Activated CD4-positive, alpha-beta memory T cell treated with anti-CD3 and anti-CD28 coated beads for 36 hours (primary cell): ENCODE measurements at regions not wholly inside any gene's neighbourhood (a gene's known extent, or its start where the extent isn't known, plus 50 kb on each side); places are given as distances from the start of the nearest gene placed in this dataset.

Source experiments
- CTCF ChIA-PET: fragments of 350-600 bp; sonication (Branson Sonifier 250); formaldehyde crosslinking; loops from one replicate; lab custom pipeline; 2021; ENCODE audit warnings: antibody characterized with exemption, inconsistent platforms; lab: Charles Lee
- POLR2A ChIA-PET: fragments of 350-600 bp; sonication (Branson Sonifier 250); formaldehyde crosslinking; loops from one replicate; lab custom pipeline; 2021; ENCODE audit warnings: antibody characterized with exemption; lab: Charles Lee
- DNase-seq: peaks from one replicate; pipeline ENCODE4 v3.0.0-alpha.2; 2020
- H3K27ac Mint-ChIP-seq: one replicate; pipeline ENCODE4 v1.8.0; 2021; ENCODE audit warnings: mixed read lengths
- H3K27me3 Mint-ChIP-seq: one replicate; pipeline ENCODE4 v1.8.0; 2021; ENCODE audit warnings: mixed read lengths
- H3K36me3 Mint-ChIP-seq: one replicate; pipeline ENCODE4 v1.8.0; 2021; ENCODE audit warnings: mixed read lengths
- H3K4me1 Mint-ChIP-seq: one replicate; pipeline ENCODE4 v1.8.0; 2021; ENCODE audit warnings: low read depth, mixed read lengths
- H3K4me3 Mint-ChIP-seq: one replicate; pipeline ENCODE4 v1.8.0; 2021; ENCODE audit warnings: mild to moderate bottlenecking, mixed read lengths
- H3K9me3 Mint-ChIP-seq: one replicate; pipeline ENCODE4 v1.8.0; 2021; ENCODE audit warnings: mixed read lengths
- intact Hi-C: fragments of 100-400 bp; cut with micrococcal nuclease; formaldehyde crosslinking; loops from one replicate; pipeline ENCODE4 v1.15.1; 2023

GRCh38 chr18:28972333-28972907, 795.5 kb upstream of the CDH2 start:
- Mint-ChIP-seq H3K9me3 (peaks cover 38% of the 10 kb centered on the region), H3K36me3 (no peaks in the 10 kb centered on the region), H3K27me3 (no peaks in the 10 kb centered on the region), H3K4me1 (no peaks in the 10 kb centered on the region), H3K4me3 (no peak overlapping the region), H3K27ac (no peak overlapping the region)
- CTCF ChIA-PET, result no interaction called here
- intact Hi-C loops, result no loop called here
- DNase-seq, result no peak
- POLR2A ChIA-PET, result no interaction called here

DNA sequence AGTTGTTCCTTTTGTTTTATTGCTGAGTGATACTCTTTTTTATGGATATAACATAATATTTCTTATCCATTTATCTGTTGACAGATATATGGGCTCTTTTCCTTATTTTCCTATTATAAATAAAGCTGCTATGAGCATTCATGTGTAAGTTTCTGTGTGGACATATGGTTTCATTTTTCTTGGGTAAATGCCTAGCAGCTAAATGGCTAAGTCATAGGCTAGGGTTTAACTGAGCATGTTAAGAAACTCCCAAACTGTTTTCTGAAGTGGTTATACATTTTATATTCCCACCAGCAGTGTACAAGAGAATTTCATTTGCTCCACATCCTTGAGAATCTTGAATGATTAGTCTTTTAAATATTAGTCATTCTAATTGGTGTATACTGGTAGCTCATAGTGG, 786.6 kb upstream of the CDH2 start:
- intact Hi-C loops, result no loop called here
- no peaks in the 10 kb centered on the region for H3K27me3 Mint-ChIP-seq
- no peaks in the 10 kb centered on the region for H3K4me1 Mint-ChIP-seq

GRCh38 chr18:28961669-28962228, 784.8 kb upstream of the CDH2 start:
- peaks cover 14% of the 10 kb centered on the region for H3K9me3 Mint-ChIP-seq
- no peak for DNase-seq
- POLR2A ChIA-PET, result no interaction called here
- no peak overlapping the region for H3K27ac Mint-ChIP-seq
- no peaks in the 10 kb centered on the region for H3K27me3 Mint-ChIP-seq
- H3K36me3 Mint-ChIP-seq, result no peaks in the 10 kb centered on the region
- CTCF ChIA-PET, result interaction anchor here (1.2 kb wide), 1 partner anchor 122 kb away, joined by 3 read pairs; no protein-coding TSS in a partner anchor
- H3K4me1 Mint-ChIP-seq, result no peaks in the 10 kb centered on the region
- no peak overlapping the region for H3K4me3 Mint-ChIP-seq
- intact Hi-C loops, result no loop called here

More for the DNA sequence above, 786.6 kb upstream of the CDH2 start:
- POLR2A ChIA-PET, result no interaction called here
- DNase-seq, result no peak
- Mint-ChIP-seq H3K36me3 (no peaks in the 10 kb centered on the region), H3K4me3 (no peak overlapping the region), H3K9me3 (peaks cover 16% of the 10 kb centered on the region), H3K27ac (no peak overlapping the region)
- CTCF ChIA-PET, result no interaction called here

- CTCF ChIA-PET, result no interaction called here
- intact Hi-C loops, result no loop called here
- no peaks in the 10 kb centered on the region for H3K27me3 Mint-ChIP-seq
- H3K27ac Mint-ChIP-seq, result no peak overlapping the region
- no peak for DNase-seq
- no peak overlapping the region for H3K4me3 Mint-ChIP-seq
- POLR2A ChIA-PET, result no interaction called here
- H3K36me3 Mint-ChIP-seq, result no peaks in the 10 kb centered on the region
- no peaks in the 10 kb centered on the region for H3K4me1 Mint-ChIP-seq
- peaks cover 21% of the 10 kb centered on the region for H3K9me3 Mint-ChIP-seq
These were observed 783.2 kb upstream of the CDH2 start for GRCh38 chr18:28960146-28960545.

DNA sequence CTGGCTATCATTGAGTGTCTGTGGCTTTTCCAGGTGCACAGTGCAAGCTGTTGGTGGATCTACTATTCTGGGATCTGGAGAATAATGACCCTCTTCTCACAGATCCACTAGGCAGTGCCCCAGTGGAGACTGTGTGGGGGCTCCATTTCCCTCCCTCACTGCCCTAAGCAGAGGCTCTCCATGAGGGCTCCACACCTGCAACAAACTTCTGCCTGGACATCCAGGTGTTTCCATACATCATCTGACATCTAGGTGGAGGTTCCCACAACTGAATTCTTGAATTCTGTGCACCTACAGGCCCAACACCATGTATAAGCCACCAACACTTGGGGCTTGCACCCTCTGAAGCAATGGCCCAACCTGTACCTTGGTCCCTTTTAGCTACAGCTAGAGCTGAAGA, 775.4 kb upstream of the CDH2 start:
- no peak overlapping the region for H3K27ac Mint-ChIP-seq
- ChIA-PET POLR2A (no interaction called here), CTCF (no interaction called here)
- no peak for DNase-seq
- no peak overlapping the region for H3K4me3 Mint-ChIP-seq
- peaks cover 48% of the 10 kb centered on the region for H3K9me3 Mint-ChIP-seq
- no peaks in the 10 kb centered on the region for H3K27me3 Mint-ChIP-seq
- intact Hi-C loops, result no loop called here
- H3K36me3 Mint-ChIP-seq, result no peaks in the 10 kb centered on the region
- H3K4me1 Mint-ChIP-seq, result no peaks in the 10 kb centered on the region

GRCh38 chr18:28947900-28948299, 771.0 kb upstream of the CDH2 start:
- Mint-ChIP-seq H3K27me3 (no peaks in the 10 kb centered on the region), H3K4me1 (no peaks in the 10 kb centered on the region), H3K9me3 (peaks cover 38% of the 10 kb centered on the region), H3K27ac (no peak overlapping the region), H3K4me3 (no peak overlapping the region), H3K36me3 (no peaks in the 10 kb centered on the region)
- no peak for DNase-seq
- ChIA-PET POLR2A (no interaction called here), CTCF (no interaction called here)
- intact Hi-C loops, result no loop called here

DNA sequence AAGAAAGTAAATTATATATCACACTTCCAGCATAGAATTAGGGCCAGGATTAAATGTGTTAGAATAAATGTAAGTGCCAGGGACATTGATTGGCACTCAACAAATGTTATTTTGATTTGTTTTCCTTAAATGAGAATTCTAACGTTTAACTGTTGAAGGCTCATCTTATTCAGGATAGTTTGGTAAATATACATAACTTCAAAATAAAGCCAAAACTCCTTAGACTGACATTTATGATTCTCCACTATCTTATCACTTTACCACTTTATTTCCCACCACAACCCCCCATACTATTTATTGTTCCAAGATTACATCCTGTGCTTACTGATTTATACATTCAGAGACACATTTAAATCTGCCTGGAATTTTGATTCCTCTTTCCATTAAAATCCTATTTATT, 769.5 kb upstream of the CDH2 start:
- DNase-seq, result no peak
- H3K36me3 Mint-ChIP-seq, result no peaks in the 10 kb centered on the region
- H3K27me3 Mint-ChIP-seq, result no peaks in the 10 kb centered on the region
- no peak overlapping the region for H3K27ac Mint-ChIP-seq
- CTCF ChIA-PET, result no interaction called here
- POLR2A ChIA-PET, result no interaction called here
- intact Hi-C loops, result no loop called here
- no peaks in the 10 kb centered on the region for H3K4me1 Mint-ChIP-seq
- H3K9me3 Mint-ChIP-seq, result peaks cover 29% of the 10 kb centered on the region
- no peak overlapping the region for H3K4me3 Mint-ChIP-seq

DNA sequence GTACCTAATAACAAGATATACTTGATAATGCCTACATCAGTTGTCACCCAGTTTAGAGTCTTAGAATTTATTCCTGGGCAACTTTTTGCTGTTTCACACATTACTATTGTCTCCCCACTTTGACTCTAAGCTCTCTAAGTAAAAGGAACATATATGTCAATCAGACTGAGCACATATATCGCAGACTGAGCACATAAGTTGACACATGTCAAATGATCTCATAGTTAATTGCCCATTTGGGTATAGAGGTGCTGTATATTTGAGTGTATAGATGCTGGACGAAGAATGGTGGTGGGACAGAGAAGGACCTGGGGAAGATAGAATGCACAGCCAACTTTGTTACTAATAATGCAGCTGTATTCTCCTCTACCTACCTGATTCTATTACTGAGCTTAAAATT, 746.0 kb upstream of the CDH2 start:
- H3K27me3 Mint-ChIP-seq, result no peaks in the 10 kb centered on the region
- no peak for DNase-seq
- H3K4me1 Mint-ChIP-seq, result no peaks in the 10 kb centered on the region
- no peak overlapping the region for H3K4me3 Mint-ChIP-seq
- H3K9me3 Mint-ChIP-seq, result peaks cover 17% of the 10 kb centered on the region
- H3K27ac Mint-ChIP-seq, result no peak overlapping the region
- ChIA-PET CTCF (no interaction called here), POLR2A (no interaction called here)
- H3K36me3 Mint-ChIP-seq, result no peaks in the 10 kb centered on the region
- intact Hi-C loops, result no loop called here

DNA sequence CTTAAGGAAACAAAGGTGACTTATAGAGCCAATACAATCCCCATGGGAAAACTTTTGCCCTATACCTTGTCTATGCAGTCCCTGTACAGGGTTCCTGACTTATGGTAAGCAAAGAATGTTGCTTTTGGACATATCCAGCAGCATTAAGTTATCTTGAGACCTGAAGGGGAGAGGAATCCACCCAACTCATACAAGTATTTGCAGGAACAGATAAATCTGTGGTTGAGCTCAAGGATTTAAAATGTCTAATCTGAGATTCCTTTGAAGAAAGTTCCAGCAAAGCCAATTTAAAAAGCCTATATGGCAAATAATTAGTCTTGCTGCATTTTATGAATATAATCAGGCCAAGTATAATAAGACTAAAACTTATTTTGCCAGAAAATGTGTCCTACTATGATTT, 739.5 kb upstream of the CDH2 start:
- no peaks in the 10 kb centered on the region for H3K36me3 Mint-ChIP-seq
- intact Hi-C loops, result no loop called here
- H3K9me3 Mint-ChIP-seq, result peaks cover 20% of the 10 kb centered on the region
- ChIA-PET POLR2A (no interaction called here), CTCF (no interaction called here)
- H3K27me3 Mint-ChIP-seq, result no peaks in the 10 kb centered on the region
- no peak for DNase-seq
- no peak overlapping the region for H3K27ac Mint-ChIP-seq
- no peaks in the 10 kb centered on the region for H3K4me1 Mint-ChIP-seq
- no peak overlapping the region for H3K4me3 Mint-ChIP-seq

DNA sequence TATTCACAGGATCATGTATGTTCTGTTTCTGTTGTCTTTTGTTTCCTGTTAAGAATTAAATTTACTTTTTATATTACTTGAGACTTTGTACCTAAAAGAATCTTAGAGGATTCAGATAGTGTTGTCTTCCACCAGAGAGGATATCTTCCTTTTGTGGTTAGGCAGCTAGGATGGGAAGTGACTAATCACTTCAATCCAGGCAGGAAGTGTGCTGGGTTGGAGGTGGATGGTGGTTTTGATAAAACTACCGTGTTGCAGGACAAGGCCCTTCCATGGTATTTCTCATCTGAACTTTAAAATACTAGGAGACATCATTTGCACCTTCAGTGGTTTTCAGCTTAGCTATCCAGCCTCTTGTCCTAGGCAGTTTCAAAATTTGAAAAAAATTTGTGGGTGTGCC, 728.6 kb upstream of the CDH2 start:
- DNase-seq, result no peak
- intact Hi-C loops, result no loop called here
- ChIA-PET POLR2A (no interaction called here), CTCF (no interaction called here)
- Mint-ChIP-seq H3K4me1 (no peaks in the 10 kb centered on the region), H3K27me3 (no peaks in the 10 kb centered on the region), H3K36me3 (no peaks in the 10 kb centered on the region), H3K9me3 (peaks cover 19% of the 10 kb centered on the region), H3K4me3 (no peak overlapping the region), H3K27ac (no peak overlapping the region)

DNA sequence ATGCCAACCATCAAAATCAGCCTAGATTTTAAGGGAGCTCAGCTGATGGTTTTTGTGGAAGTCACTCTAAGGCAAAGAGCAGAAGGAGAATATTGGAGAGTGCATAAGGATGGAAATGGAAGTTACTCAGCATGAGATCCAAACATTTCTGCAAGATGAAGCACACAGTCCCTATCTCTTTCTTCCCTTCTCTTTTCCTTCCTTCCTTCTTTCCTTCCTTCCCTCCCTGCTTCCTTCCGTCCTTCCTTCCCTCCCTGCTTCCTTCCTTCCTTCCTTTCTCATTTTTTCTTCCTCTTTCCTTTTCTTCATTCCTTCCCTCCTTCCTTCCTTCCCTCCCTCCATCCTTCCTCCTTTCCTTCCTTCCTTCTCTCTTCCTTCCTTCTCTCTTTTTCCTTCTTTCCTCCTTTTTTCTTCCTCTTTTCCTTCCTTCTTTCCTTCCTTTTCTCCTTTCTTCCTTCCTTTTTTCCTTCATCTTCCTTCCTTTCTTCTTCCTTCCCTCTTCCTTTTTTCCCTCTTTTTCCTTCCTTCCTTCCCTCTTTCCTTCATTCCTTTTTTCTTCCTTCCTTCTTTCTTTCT, 727.9 kb upstream of the CDH2 start:
- H3K27me3 Mint-ChIP-seq, result no peaks in the 10 kb centered on the region
- H3K27ac Mint-ChIP-seq, result no peak overlapping the region

DNA sequence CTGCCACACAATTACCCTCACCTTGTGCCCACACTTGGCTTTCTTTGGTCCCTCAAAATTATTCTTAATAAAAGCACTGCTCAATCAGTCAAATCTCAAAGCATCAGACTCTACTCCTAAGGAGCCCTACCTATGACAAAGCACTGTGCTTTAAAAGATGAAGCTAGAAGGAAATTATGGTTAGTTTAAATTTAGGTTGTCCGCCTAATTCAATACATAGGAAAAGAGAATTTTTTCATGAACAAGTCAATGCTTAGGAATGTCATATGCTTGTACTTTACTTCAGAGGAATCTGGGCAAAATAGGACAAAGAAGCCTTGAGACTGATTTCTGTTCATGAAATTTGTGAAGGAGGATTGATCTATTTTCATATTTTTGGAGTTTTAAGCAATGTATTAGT, 726.4 kb upstream of the CDH2 start:
- Mint-ChIP-seq H3K4me1 (no peaks in the 10 kb centered on the region), H3K9me3 (peaks cover 22% of the 10 kb centered on the region), H3K27ac (no peak overlapping the region), H3K36me3 (no peaks in the 10 kb centered on the region), H3K27me3 (no peaks in the 10 kb centered on the region), H3K4me3 (no peak overlapping the region)
- intact Hi-C loops, result no loop called here
- no peak for DNase-seq
- POLR2A ChIA-PET, result no interaction called here
- CTCF ChIA-PET, result no interaction called here

More for the DNA sequence above, 727.9 kb upstream of the CDH2 start:
- intact Hi-C loops, result no loop called here
- no peak for DNase-seq
- Mint-ChIP-seq H3K4me1 (no peaks in the 10 kb centered on the region), H3K4me3 (no peak overlapping the region), H3K9me3 (peaks cover 22% of the 10 kb centered on the region), H3K36me3 (no peaks in the 10 kb centered on the region)
- CTCF ChIA-PET, result no interaction called here
- POLR2A ChIA-PET, result no interaction called here

GRCh38 chr18:28890791-28891190, 713.9 kb upstream of the CDH2 start:
- no peak for DNase-seq
- no peaks in the 10 kb centered on the region for H3K4me1 Mint-ChIP-seq
- intact Hi-C loops, result no loop called here
- no peak overlapping the region for H3K27ac Mint-ChIP-seq
- H3K4me3 Mint-ChIP-seq, result no peak overlapping the region
- POLR2A ChIA-PET, result no interaction called here
- no peaks in the 10 kb centered on the region for H3K36me3 Mint-ChIP-seq
- peaks cover 12% of the 10 kb centered on the region for H3K9me3 Mint-ChIP-seq
- CTCF ChIA-PET, result no interaction called here
- no peaks in the 10 kb centered on the region for H3K27me3 Mint-ChIP-seq
